Globus pallidus (tissue), 1 donor: ENCODE measurements at regions not wholly inside any gene's neighbourhood (a gene's known extent, or its start where the extent isn't known, plus 50 kb on each side); places are given as distances from the start of the nearest gene placed in this dataset.
A peak's percentile ranks its signal among the peaks of the same experiment; 100 is the strongest.
"Not testable (repeated sequence)": the region's sequence is repeated elsewhere in the genome, so short reads cannot be mapped to it uniquely, and the experiment has no call there.

Experiments
- DNase-seq: peaks from one replicate; pipeline ENCODE4 v3.0.0-alpha.2; 2015; ENCODE audit warnings: low spot score

- DNase-seq, result no peak
These were observed 368.7 kb upstream of the ID2 start for GRCh38 chr2:8312861-8313830.

- no peak for DNase-seq
These were observed 367.8 kb upstream of the ID2 start for GRCh38 chr2:8314063-8314462.

GRCh38 chr2:8315531-8316165 is 366.2 kb upstream of the ID2 start:
- DNase-seq, result no peak

- no peak for DNase-seq
These were observed 365.5 kb upstream of the ID2 start for GRCh38 chr2:8316356-8316755.

- DNase-seq, result no peak
These were observed 364.4 kb upstream of the ID2 start for GRCh38 chr2:8317418-8317817.

- DNase-seq, result no peak
These were observed 362.6 kb upstream of the ID2 start for GRCh38 chr2:8319219-8319618.

- no peak for DNase-seq
These were observed 361.4 kb upstream of the ID2 start for GRCh38 chr2:8320311-8321066.

GRCh38 chr2:8322634-8323033 is 359.2 kb upstream of the ID2 start:
- DNase-seq, result no peak

GRCh38 chr2:8324164-8324856 is 357.5 kb upstream of the ID2 start:
- DNase-seq, result no peak

GRCh38 chr2:8324901-8325300 is 357.0 kb upstream of the ID2 start:
- DNase-seq, result no peak

GRCh38 chr2:8327371-8328100 is 354.3 kb upstream of the ID2 start:
- no peak for DNase-seq

- no peak for DNase-seq
These were observed 353.6 kb upstream of the ID2 start for GRCh38 chr2:8328217-8328616.

GRCh38 chr2:8329660-8330622 is 351.9 kb upstream of the ID2 start:
- DNase-seq, result no peak

GRCh38 chr2:8331068-8331467 is 350.8 kb upstream of the ID2 start:
- DNase-seq, result no peak

GRCh38 chr2:8332646-8333045 is 349.2 kb upstream of the ID2 start:
- no peak for DNase-seq

GRCh38 chr2:8333177-8333831 is 348.6 kb upstream of the ID2 start:
- DNase-seq, result no peak

GRCh38 chr2:8333832-8334187 is 348.0 kb upstream of the ID2 start:
- DNase-seq, result not testable (repeated sequence)

GRCh38 chr2:8334866-8335325 is 347.0 kb upstream of the ID2 start:
- DNase-seq, result peak; percentile 15

- DNase-seq, result no peak
These were observed 346.1 kb upstream of the ID2 start for GRCh38 chr2:8335801-8336200.

GRCh38 chr2:8337321-8337720 is 344.5 kb upstream of the ID2 start:
- DNase-seq, result no peak
